HG03103 (cell line): ENCODE measurements at regions not wholly inside any gene's neighbourhood (a gene's known extent, or its start where the extent isn't known, plus 50 kb on each side); places are given as distances from the start of the nearest gene placed in this dataset.

Source experiments
- ATAC-seq: cut with Tn5 transposase; IDR thresholded peaks from one replicate; pipeline ENCODE4 v1.9.1; 2021; ENCODE audit warnings: low read depth; ENCODE audit not compliant: unreplicated experiment

- ATAC-seq: no peak
Measured at GRCh38 chr13:106433066-106433465, 102.4 kb downstream of the EFNB2 start.

DNA sequence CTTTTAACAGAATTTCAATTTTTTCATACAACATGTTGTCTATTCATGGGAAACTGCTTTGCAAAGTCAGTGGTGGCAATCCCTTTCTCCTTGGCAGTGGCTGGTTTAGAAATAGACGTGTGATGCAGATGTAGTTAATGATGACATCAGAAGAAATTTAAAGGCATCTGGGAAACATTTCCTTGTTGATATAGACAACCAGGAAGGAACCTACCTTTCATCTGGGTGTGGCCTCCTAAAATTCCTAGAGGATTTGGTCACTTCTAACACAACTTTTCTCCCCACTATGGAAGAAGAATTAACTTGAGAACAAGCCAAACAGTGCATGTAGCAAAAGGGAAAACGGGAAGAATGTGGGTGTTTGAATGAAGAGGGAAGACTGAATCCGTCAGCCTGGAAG is 102.8 kb downstream of the EFNB2 start:
- ATAC-seq: no peak

- no peak for ATAC-seq
Measured at GRCh38 chr13:106426909-106427308, 108.6 kb downstream of the EFNB2 start.

DNA sequence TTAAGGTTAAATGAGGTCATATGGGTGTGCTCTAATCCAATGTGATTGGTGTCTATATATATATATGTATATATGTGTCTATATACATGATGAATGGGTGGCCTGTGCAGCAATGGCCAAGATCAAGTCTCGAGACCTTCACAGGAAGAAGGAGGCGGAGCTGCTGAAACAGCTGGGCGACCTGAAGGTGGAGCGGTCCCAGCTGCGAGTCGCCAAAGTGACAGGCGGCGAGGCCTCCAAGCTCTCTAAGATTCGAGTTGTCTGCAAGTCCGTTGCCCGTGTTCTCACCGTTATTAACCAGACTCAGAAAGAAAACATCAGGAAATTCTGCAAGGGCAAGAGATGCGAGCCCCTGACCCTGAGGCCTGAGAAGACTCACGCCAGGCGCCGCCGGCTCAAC is 109.8 kb downstream of the EFNB2 start:
- ATAC-seq: no peak

GRCh38 chr13:106424805-106425204 is 110.7 kb downstream of the EFNB2 start:
- ATAC-seq: no peak

- no peak for ATAC-seq
Measured at GRCh38 chr13:106423530-106423929, 111.9 kb downstream of the EFNB2 start.

DNA sequence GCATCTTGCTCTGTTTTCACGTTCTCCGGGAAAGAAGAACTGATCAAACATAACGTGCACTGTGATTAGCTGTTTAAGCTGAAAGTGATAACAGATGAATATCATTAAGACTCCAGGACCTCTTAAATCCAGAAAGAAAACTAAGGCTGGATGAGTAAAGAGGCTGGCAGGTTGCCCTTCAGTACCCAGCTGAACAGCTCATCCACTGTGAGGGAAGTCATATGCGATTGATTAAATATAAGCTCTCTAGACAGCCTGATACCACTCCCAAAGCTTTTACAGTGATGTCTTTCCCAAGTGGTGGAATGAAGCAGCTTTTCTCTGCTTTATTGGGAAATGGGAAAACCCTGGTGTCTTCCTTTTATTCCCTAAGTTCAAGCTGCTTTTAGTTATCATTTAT is 116.9 kb downstream of the EFNB2 start:
- ATAC-seq: no peak

DNA sequence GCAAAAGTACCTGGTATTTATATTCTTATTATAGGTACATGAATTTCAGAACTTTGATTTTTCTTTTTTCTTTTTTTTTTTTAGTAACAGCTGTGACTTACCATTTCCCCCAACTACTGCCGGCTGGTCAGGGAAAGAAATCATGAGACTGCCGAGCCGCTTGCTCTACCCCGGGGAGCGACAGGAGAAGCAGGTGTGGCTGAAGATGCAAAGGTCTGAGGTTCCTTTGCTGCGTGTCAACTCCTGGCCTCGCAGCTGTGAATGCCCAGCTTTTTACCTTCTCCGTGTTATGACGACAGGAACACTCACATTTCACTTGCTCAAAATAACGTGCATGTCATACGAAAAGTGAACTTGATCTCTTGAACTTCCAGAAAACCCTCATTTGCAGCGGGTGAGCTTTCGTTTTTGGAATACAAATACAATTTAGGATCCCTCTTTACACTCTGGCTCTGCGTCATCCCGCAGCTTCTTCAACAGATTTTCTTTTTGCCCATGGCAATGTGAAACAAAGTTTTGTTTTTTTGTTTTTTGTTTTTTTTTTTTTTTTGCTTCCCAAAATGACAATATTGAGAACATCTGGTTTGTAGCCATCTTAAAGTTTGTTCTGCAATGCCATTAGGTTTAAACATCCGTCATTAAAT is 117.9 kb downstream of the EFNB2 start:
- ATAC-seq: no peak

GRCh38 chr13:106416645-106417044 is 118.8 kb downstream of the EFNB2 start:
- no peak for ATAC-seq

DNA sequence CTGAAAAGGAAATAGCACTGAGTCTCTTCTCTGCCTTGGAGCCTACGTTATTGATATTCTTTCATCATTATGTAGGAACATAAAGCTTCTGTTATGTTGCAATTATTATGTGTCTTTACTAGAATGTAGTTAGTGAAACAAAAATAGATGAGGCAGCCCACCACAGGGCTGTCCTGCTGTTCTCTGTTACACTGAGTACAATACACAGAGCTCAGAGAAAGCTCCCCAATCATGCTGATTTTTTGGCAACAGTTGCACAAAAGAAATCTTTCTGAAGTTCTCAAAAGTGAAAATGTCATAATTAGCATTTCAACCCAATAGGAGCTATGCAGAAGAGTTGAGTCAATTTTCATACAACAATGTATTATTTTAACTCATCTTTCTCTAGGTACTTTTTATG is 119.5 kb downstream of the EFNB2 start:
- ATAC-seq: no peak

- no peak for ATAC-seq
Measured at GRCh38 chr13:106415442-106415841, 120.0 kb downstream of the EFNB2 start.

DNA sequence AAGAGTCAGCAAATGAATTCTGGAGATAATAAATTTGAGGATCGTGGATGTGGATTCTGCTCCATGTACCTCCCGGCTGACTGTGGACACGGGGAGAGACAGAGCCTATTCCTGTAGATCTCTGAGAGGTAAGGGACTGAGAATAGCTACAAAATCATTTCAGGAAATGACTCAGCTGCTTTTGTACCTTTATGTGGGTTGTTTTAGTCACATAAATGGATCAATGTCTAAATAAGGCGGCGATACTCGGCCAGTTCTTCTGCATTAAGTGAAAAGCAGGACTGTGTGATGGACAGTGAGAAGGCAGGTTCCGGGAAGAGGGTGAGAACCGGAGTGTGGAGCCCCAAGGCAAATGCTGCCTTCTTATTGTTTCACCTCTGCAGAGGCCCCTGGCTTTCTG is 128.1 kb downstream of the EFNB2 start:
- ATAC-seq: no peak

- no peak for ATAC-seq
Measured at GRCh38 chr13:106405731-106406130, 129.7 kb downstream of the EFNB2 start.

DNA sequence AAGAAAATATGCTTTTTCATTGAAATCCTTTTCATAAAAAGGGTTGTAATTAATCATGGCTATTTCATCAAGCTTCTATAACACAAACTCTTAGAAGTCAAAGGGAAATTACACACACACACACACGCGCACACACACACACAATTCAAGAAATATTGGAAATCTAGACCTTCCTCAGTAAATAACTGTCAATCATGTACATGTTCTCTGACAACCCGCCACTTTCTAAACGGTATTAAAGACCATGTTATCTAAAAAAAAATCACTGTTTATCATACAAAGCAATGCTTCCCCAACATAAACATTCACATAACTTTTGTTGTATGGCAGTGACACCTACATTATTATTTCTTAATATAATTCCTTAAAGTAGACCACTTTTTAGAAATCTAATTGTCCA is 132.2 kb downstream of the EFNB2 start:
- ATAC-seq: no peak

DNA sequence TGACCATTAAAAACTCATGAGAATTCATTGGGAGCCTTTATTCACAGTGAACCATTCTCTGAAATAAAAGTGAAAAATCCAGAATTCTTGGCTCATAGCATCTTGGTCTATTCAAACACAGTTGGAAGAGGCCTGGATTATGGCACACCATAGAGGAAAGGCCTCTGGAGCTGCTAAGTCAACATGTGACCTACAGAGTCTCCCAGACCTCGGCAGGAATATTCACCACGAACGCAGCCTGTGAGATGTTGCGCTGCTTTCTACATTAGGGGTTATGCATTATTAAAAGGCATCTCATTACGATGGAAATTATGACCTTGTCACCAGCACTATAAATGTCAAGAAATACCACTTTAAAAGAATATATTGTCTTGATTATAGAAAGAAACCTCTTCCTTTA is 132.6 kb downstream of the EFNB2 start:
- ATAC-seq: no peak

DNA sequence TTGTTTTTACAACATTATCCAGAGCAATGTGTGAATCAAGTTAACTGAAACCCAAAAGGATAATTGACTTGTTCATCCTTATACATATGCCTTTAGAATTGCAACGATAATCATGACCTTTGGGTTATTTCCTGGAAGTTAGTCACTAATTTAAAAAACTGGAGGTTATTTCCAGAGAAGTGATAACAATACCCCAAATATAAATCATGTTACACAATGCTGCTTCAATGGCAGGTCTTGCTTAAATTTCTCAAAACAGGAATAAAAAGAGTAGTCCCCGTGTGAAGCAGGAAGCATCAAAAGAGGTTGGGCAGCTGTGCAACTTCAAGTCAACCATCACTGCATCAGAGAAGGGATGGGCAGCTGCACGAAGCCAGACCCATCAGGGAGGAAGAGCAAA is 134.4 kb downstream of the EFNB2 start:
- no peak for ATAC-seq

DNA sequence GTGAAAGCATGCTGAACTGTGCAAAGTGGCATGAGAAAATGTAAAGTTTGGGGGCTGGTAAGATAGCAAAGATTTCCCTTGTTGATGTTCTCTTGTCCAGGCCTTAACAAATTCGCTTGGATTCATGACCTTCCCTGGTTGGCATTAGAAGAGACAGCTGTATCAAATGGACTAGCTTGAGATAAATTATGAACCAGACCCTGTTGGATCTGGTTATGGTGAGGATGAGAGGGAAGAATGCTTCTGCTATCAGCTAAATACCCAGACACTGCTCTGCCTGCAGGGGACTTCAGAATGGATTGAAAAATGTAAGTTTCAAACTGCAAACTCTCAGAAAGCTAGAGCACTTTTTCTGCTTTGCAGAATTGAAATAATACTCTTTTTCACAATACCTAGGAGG is 135.2 kb downstream of the EFNB2 start:
- ATAC-seq: no peak

DNA sequence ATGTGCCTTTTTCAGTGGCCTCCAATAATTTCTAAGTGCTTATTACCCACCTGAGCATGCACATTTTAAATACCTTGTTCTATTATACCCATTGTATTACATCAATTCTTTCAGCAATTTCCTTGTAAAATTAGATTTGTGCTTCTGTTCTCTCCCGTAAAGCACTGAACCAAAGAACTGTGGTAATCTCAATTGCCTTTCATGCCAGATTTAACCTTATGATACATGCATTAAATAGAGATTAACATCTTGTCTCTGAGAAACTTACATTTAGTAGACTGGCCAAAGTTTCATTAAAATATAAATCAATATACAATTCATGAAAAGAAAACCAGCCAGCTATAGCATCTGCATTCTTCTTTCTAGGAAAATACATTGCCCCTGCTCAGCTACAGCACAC is 137.2 kb downstream of the EFNB2 start:
- no peak for ATAC-seq

DNA sequence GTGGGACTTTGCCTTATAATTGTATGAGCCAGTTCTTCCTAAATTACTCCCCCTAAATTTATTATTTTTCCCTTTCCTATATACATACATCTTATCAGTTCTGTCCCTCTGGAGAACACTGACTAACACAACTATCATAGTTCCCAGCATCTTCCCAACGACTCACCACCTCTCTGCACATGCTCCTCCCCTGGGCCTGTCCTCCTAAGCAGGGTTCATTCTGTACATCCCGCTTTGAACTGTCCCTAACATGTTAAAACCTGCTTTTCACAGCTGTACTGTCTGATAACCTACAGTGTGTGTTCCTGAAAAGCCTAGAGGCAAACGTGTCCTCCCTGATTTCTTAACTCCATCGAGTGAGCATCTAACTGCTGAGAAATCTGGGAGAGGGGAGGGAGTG is 141.7 kb downstream of the EFNB2 start:
- ATAC-seq: no peak

DNA sequence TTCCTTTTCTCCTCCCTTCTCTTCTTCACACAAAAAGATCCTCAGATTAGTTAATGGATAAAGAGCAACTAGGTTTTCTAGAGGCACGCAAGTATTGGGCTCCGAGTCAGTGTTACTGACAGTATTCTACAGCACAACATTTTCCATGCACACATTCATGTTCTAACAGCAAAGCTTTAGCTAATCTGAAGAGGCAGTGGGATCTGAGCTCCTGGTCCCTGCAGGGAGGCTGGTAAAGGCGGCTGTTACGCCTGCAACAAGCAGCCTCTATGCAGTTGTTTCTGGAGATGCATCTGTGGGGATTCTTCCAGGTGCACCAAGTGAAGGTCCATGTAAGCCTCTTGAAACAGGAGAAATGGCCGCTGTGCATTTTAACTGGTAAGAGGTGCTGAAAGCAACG is 143.8 kb downstream of the EFNB2 start:
- no peak for ATAC-seq

GRCh38 chr13:106391271-106391670 is 144.2 kb downstream of the EFNB2 start:
- no peak for ATAC-seq

GRCh38 chr13:106390367-106390766 is 145.1 kb downstream of the EFNB2 start:
- ATAC-seq: no peak

- ATAC-seq: no peak
Measured at GRCh38 chr13:106385654-106386053, 149.8 kb downstream of the EFNB2 start.
